SKM-1 (cell line): ENCODE measurements at regions not wholly inside any gene's neighbourhood (a gene's known extent, or its start where the extent isn't known, plus 50 kb on each side); places are given as distances from the start of the nearest gene placed in this dataset.

ENCODE experiments used
- DNase-seq: peaks from one replicate; lab custom pipeline; 2025; ENCODE audit not compliant: unreplicated experiment; lab: John Stamatoyannopoulos, UW

- no peak for DNase-seq
Observed at GRCh38 chr10:7027913-7028808, 382.7 kb downstream of the SFMBT2 start.

GRCh38 chr10:7027237-7027912 is 383.5 kb downstream of the SFMBT2 start:
- DNase-seq = no peak

- DNase-seq = no peak
Observed at GRCh38 chr10:7026818-7027217, 384.0 kb downstream of the SFMBT2 start.

DNA sequence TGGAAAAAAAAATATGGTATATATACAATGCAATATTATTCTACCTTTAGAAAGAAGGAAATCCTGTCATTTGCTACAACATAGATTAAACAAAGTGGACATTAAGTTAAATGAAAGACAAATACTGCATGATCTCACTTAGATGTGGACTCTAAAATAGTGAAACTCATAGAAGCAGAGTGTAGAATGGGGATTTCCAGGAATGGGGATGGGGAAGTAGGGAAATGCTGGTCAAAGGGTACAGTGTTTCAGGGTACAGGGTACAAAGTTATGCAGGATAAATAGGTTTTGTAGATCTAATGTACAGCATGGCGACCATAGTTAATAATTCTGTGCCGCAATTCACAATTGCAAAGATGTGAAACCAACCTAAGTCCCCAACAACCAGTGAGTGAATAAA is 385.5 kb downstream of the SFMBT2 start:
- DNase-seq = no peak

DNA sequence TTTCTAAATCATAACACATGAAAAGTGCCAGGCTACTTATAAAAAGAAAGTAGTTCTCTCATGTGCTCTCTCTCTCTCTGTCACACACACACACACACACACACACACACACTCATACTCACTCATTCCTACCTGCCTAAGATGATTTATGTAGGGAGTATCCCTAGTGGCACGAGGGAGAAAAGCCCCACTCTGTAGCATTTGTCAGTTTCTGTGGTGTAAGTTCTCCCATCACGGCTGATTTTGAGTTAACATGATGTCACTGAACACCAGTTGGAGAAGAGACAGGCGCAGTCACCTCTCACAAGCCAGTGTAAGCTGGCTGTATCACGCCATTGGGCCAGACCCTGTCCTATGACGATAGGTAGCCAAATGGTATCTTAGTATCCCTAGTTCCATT is 395.4 kb downstream of the SFMBT2 start:
- DNase-seq = no peak

DNA sequence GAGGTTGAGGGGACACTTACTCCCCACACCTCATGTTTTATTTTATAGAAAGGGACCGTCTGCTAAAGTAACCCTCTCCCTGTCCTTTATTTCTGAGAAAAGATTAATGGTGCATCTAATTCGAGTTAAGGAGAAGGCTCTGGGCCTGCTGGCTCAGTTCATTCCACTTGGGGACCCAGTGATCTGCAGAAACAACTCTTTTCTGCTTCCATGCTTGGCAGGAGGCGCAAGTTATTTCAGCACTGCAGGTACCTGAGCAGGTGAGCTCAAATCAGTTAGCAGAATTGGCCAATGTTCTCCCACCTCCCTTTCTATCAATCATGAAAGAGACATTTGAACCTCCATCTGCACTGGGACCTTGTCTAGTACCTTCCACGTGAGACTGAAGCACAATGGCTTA is 396.1 kb downstream of the SFMBT2 start:
- DNase-seq = no peak

- DNase-seq = no peak
Observed at GRCh38 chr10:7011994-7012393, 398.8 kb downstream of the SFMBT2 start.

- DNase-seq = no peak
Observed at GRCh38 chr10:7008645-7009044, 402.2 kb downstream of the SFMBT2 start.

- no peak for DNase-seq
Observed at GRCh38 chr10:7007600-7008190, 403.1 kb downstream of the SFMBT2 start.

- DNase-seq = no peak
Observed at GRCh38 chr10:7006566-7006965, 404.3 kb downstream of the SFMBT2 start.

- no peak for DNase-seq
Observed at GRCh38 chr10:7003831-7004395, 406.9 kb downstream of the SFMBT2 start.

GRCh38 chr10:7000061-7000460 is 410.8 kb downstream of the SFMBT2 start:
- no peak for DNase-seq

DNA sequence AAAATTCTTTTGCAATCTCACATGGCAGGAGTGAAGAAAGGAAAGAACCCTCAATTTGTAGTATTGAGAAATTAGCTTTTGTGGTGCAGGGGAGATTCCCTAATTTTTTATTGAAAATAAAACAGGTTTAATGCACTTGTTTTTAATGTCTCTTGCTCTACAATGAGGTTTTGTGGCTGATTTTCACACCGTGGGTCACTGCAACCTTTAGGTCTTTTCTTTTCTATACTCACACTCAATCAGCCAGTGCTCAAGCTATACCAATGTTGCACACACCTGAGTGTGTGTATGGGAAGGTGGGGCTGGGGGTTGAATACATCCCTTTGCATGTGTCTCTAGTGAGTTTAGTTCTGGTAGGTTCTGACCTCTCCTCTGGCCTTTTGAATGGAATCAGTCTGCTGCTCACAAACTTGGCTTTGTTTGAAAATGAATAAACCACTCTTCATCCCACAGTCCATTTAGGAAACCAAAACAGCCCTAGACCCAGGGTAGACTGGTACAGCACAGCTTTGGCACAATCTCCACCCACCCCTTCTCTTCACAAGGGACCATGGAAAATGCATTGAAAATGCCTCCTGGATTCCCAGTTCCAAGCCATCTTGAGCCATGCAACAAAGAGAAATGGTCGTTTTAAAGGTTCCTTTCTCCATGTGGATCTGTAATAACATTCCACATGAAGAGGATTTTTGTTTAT is 411.5 kb downstream of the SFMBT2 start:
- DNase-seq = no peak

DNA sequence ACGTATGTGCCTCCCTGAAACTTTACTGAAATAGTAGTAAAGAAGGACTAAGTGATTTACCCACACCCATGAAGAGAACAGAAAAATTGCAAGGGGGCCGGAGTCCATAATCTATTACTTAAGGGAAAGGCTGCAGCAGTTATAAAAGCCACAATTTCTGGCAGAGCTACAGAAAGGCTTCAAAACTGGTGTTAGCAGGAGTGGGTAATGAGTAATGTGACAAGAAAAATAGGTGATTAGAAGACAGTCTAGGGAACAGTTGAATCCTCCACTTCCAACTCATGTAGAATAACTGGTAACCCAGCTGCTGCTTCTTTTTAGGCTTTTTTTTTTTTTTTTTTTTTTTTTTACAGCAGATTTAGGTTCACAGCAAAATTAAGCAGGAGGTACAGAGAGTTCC is 413.3 kb downstream of the SFMBT2 start:
- no peak for DNase-seq

GRCh38 chr10:6996431-6996830 is 414.4 kb downstream of the SFMBT2 start:
- no peak for DNase-seq

GRCh38 chr10:6995831-6996230 is 415.0 kb downstream of the SFMBT2 start:
- no peak for DNase-seq

DNA sequence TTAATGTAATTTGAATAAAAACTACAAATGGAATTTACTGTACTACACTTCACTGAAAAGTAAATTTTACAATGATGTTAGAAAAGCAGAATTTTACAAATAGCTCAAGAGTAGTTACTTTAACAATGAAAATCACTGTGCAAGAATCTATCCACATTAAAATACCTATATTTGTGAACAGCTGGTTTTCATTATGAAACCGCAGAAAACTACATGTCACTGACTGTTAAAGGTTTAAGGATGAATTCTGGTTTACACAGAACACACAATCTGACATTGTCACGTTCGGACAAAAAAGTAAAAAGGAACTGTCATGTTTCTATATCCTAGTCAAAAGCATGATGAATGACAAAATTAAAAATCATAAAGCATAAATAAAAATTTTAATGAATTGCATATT is 415.3 kb upstream of the PRKCQ start:
- DNase-seq = no peak

GRCh38 chr10:6990891-6991290 is 410.8 kb upstream of the PRKCQ start:
- DNase-seq = no peak

DNA sequence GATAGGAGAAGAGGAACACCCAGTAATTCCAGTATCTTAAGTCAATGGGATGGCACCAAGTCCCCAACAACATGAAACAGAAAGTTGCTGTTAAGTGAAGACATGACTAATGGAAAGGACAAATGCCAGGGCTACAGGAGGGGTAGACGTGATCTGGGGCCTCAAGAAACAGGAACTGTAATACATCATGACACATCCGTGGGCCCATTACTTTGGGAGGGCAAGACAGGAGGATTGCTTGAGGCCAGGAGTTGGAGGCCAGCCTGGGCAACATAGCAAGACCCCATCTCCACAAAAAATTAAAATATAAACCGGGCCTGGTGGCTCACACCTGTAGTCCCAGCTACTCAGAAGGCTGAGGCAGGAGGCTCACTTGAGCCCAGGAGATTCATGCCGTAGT is 408.6 kb upstream of the PRKCQ start:
- DNase-seq = no peak

- DNase-seq = no peak
Observed at GRCh38 chr10:6987536-6987945, 407.5 kb upstream of the PRKCQ start.

- DNase-seq = no peak
Observed at GRCh38 chr10:6986927-6987326, 406.9 kb upstream of the PRKCQ start.
